HG02938 (cell line): ENCODE measurements at regions not wholly inside any gene's neighbourhood (a gene's known extent, or its start where the extent isn't known, plus 50 kb on each side); places are given as distances from the start of the nearest gene placed in this dataset.

Experiments
- ATAC-seq: cut with Tn5 transposase; IDR thresholded peaks from one replicate; pipeline ENCODE4 v1.9.1; 2021; ENCODE audit warnings: mild to moderate bottlenecking, moderate library complexity; ENCODE audit not compliant: unreplicated experiment

DNA sequence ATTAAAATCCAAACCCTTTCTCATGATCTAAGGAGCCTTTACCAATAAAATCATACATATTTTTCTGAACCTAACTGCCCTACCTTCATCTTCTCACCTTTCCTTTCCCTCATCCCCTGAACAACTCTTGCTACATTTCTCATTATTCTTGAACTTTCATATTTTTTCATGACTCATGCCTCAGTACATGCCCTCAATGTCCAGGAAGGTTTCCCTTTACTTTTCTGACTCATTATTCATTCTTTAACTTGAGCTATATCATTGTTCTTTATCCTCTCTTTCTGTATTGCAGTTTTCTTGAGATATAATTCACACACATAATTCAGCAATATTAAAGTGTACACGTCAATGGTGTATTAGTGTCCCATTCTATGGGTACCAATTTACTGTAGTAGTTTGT, 231.0 kb downstream of the ALG10B start:
- ATAC-seq: no peak

DNA sequence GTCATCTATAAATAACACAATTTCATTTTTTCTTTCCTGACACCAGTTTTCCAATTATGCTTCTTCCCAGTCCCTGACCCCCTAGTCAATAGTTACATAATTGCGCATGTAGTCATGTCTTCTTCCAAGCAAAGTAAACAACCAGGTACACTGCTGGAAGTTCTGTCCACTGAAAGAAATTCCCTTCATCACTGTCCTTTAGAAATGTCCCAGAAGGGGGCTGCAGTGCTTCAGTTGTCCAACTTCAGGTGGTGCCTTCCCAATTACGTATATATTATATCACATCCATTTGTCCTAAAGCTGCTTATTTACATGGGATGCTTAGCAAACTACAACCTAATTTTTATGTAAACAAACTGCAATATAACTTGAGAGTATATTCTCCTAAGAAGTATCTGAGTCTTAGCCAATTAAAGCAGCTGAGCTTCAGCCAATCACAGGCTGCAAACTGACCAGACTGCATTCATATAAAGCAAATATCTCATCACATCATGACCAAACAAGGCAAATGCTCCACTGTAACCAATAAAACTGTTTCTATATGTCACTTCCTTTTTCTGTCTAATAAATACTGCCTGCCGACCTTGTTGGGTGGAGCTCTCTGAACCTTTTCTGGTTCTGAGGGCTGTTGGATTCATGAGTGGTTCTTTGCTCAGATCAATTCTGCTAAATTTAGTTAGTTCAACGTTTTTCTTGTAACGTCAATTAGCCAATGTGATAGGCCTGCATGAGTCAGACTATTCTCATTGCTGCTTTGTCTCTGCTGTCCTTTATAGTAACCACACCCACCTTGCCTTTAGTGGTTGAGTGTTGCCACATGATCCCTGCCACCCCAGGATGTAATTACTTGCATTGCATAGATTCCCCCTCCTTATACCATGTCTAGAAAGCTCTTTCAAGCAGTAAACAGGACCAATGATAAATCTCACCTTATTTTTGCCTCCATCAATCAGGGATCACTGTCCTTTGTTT, 239.3 kb downstream of the ALG10B start:
- ATAC-seq: no peak

- ATAC-seq: no peak
These were observed 240.1 kb downstream of the ALG10B start for GRCh38 chr12:38556647-38557046.

GRCh38 chr12:38585086-38585485, 268.5 kb downstream of the ALG10B start:
- no peak for ATAC-seq

GRCh38 chr12:38586789-38587188, 270.2 kb downstream of the ALG10B start:
- ATAC-seq: no peak

- ATAC-seq: no peak
These were observed 271.0 kb downstream of the ALG10B start for GRCh38 chr12:38587594-38587993.

GRCh38 chr12:38588624-38589305, 272.2 kb downstream of the ALG10B start:
- no peak for ATAC-seq

GRCh38 chr12:38589306-38589632, 272.7 kb downstream of the ALG10B start:
- ATAC-seq: no peak

DNA sequence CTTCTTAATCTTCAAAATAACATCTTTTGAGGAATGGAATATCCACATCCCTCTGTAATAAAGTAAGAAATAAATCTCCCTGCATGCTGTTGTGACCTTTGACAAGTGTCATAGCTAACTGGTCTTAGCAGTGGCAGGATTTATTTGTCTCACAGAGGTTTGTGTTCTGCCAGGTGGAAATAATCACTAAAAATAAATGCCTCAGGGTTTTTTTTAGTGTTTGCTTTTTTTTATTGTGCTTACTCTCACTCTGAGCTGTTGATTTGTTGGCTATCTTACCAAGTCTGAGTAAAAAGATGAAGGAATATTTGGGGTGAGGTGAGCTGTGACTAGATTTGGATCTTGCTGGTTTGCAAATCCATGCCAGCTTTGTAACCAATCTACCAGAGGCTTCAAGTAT, 285.4 kb downstream of the ALG10B start:
- ATAC-seq: no peak
